ENCODE measurements at regions not wholly inside any gene's neighbourhood (a gene's known extent, or its start where the extent isn't known, plus 50 kb on each side); places are given as distances from the start of the nearest gene placed in this dataset.

DNA sequence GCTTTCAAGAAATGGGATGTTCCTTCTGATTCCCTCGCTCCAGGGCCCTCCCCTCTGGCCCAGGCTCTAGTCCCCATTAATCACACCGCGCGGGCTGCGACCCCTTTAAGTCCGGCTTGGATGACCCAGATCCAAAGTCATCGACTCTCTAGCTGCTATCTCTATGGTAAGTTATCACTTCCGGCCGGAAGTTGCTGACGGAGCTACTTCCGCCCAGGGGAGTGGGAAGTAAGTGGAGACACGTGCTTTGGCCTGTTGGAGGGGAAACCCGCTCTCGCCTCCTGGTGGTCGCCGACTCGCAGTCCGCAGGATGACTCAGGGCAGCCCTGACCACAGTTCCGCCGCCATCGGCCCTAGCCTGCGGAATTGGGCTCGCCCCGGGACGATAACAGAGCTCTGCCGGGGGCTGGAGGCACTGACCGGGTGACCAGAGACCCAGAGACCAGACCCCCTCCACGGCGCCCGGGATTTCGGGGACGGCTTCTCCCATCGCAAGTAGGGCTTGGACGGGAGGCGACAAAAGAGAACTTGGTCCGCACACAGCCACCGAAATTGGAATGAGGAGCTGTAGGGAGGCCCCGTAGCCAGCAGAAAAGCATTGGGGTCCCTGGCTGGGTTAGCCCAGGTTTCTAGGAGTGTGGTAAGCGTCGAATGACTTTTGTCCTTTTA is 52.2 kb upstream of the SEC14L1 start:
- POLR2A ChIA-PET = interaction anchor here (0.6 to 2.3 kb wide), 16 partner anchors 10 to 548 kb away, joined by 3 to 9 read pairs (median 4); partner anchors contain the start of genes MFSD11, MGAT5B and SEC14L1
- Histone ChIP-seq H3K9ac (peak overlapping the region; percentile 97), H3K4me2 (peak overlapping the region; percentile 90), H3K79me2 (ENCODE audit: insufficient read depth) (peaks cover 40% of the 10 kb centered on the region), H3K36me3 (replicated peaks in 1 of 2; ENCODE audit: control insufficient read depth in 1 of 2, insufficient read depth in 2 of 2, low read length in 1 of 2) (peaks cover 20 to 36% of the 10 kb centered on the region in 2 experiments), H3K9me3 (no peaks in the 10 kb centered on the region), H3K27ac (ENCODE audit: low read depth in 2 of 2, low read length in 1 of 2) (peak overlapping the region; percentile 85 to 87), H3K27me3 (ENCODE audit: insufficient read depth) (no peaks in the 10 kb centered on the region), H3K4me3 (ENCODE audit: low read depth in 2 of 2, low read length in 1 of 2) (peak overlapping the region; percentile 69 to 85), H3K4me1 (ENCODE audit: control insufficient read depth in 1 of 2, insufficient read depth in 2 of 2, low read depth in 1 of 2, low read length in 1 of 2) (peaks cover 5 to 25% of the 10 kb centered on the region in 2 experiments; a peak in 1 of 4 replicates), H4K20me1 (ENCODE audit: insufficient read depth) (no peaks in the 10 kb centered on the region), H3K9me2 (no peaks in the 10 kb centered on the region), H2AFZ (ENCODE audit: low read depth) (peak overlapping the region; percentile 95), H3F3A (replicated peaks; ENCODE audit: insufficient read depth) (peaks cover 7% of the 10 kb centered on the region)
- DNase-seq = peak; percentile 93
- 1% methylated on average over 31 of the region's 40 CpGs for WGBS (ENCODE audit: low lambda C conversion rate)
- CTCF ChIA-PET = interaction anchor here (0.6 to 7.2 kb wide), 52 partner anchors 9 to 1784 kb away, joined by 3 to 99 read pairs (median 4); partner anchors contain the start of genes MGAT5B and SEC14L1
- TF ChIP-seq, protein P1, sequence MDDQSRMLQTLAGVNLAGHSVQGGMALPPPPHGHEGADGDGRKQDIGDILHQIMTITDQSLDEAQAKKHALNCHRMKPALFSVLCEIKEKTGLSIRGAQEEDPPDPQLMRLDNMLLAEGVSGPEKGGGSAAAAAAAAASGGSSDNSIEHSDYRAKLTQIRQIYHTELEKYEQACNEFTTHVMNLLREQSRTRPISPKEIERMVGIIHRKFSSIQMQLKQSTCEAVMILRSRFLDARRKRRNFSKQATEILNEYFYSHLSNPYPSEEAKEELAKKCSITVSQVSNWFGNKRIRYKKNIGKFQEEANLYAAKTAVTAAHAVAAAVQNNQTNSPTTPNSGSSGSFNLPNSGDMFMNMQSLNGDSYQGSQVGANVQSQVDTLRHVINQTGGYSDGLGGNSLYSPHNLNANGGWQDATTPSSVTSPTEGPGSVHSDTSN (IDR thresholded peaks at IDR 0.05) = peak; percentile 52
- peak; percentile 98 for TF ChIP-seq ELF1 (IDR thresholded peaks at IDR 0.05)
- peak; percentile 100 for TF ChIP-seq MXI1 (IDR thresholded peaks at IDR 0.05; ENCODE audit: low read depth, low read length)
- TF ChIP-seq, protein P2, sequence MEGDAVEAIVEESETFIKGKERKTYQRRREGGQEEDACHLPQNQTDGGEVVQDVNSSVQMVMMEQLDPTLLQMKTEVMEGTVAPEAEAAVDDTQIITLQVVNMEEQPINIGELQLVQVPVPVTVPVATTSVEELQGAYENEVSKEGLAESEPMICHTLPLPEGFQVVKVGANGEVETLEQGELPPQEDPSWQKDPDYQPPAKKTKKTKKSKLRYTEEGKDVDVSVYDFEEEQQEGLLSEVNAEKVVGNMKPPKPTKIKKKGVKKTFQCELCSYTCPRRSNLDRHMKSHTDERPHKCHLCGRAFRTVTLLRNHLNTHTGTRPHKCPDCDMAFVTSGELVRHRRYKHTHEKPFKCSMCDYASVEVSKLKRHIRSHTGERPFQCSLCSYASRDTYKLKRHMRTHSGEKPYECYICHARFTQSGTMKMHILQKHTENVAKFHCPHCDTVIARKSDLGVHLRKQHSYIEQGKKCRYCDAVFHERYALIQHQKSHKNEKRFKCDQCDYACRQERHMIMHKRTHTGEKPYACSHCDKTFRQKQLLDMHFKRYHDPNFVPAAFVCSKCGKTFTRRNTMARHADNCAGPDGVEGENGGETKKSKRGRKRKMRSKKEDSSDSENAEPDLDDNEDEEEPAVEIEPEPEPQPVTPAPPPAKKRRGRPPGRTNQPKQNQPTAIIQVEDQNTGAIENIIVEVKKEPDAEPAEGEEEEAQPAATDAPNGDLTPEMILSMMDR (IDR thresholded peaks at IDR 0.05) = peak; percentile 79
- 0 out of 2 replicates have a peak, but pooled peaks have one; percentile 61 for TF ChIP-seq YY1 (IDR thresholded peaks at IDR 0.05; ENCODE audit: low read depth)
- TF ChIP-seq FOSL2 (IDR thresholded peaks at IDR 0.05; ENCODE audit: borderline replicate concordance, low read depth) = peak; percentile 77
- TF ChIP-seq TEAD4 (IDR thresholded peaks at IDR 0.05; ENCODE audit: borderline replicate concordance, insufficient read depth) = no peak
- no peak for TF ChIP-seq NRF1 (IDR thresholded peaks at IDR 0.05; ENCODE audit: low read depth, low read length)
- TF ChIP-seq, protein P3, sequence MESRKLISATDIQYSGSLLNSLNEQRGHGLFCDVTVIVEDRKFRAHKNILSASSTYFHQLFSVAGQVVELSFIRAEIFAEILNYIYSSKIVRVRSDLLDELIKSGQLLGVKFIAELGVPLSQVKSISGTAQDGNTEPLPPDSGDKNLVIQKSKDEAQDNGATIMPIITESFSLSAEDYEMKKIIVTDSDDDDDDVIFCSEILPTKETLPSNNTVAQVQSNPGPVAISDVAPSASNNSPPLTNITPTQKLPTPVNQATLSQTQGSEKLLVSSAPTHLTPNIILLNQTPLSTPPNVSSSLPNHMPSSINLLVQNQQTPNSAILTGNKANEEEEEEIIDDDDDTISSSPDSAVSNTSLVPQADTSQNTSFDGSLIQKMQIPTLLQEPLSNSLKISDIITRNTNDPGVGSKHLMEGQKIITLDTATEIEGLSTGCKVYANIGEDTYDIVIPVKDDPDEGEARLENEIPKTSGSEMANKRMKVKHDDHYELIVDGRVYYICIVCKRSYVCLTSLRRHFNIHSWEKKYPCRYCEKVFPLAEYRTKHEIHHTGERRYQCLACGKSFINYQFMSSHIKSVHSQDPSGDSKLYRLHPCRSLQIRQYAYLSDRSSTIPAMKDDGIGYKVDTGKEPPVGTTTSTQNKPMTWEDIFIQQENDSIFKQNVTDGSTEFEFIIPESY (IDR thresholded peaks at IDR 0.05; ENCODE audit: borderline replicate concordance, low read depth) = peak; percentile 60; the same call in 1 of the 2 replicates
- TF ChIP-seq EZH2phosphoT487 (IDR thresholded peaks at IDR 0.05; ENCODE audit: borderline replicate concordance, low read depth) = no peak
- peak; percentile 10; the same call in 1 of the 2 replicates for TF ChIP-seq NFIC (IDR thresholded peaks at IDR 0.05; ENCODE audit: borderline replicate concordance)
- peak in 1 of 2 experiments; percentile 16; a peak in 1 of 4 replicates for TF ChIP-seq EP300 (IDR thresholded peaks at IDR 0.05; ENCODE audit: borderline replicate concordance in 1 of 2, low read depth in 1 of 2, low read length in 1 of 2)
- peak; percentile 33; the same call in 1 of the 2 replicates for TF ChIP-seq JUND (IDR thresholded peaks at IDR 0.05)
- TF ChIP-seq TCF12 (IDR thresholded peaks at IDR 0.05) = peak; percentile 50
- TF ChIP-seq, protein P4, sequence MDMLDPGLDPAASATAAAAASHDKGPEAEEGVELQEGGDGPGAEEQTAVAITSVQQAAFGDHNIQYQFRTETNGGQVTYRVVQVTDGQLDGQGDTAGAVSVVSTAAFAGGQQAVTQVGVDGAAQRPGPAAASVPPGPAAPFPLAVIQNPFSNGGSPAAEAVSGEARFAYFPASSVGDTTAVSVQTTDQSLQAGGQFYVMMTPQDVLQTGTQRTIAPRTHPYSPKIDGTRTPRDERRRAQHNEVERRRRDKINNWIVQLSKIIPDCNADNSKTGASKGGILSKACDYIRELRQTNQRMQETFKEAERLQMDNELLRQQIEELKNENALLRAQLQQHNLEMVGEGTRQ (IDR thresholded peaks at IDR 0.05; ENCODE audit: borderline replicate concordance, low read depth, low read length) = no peak; the same call in 1 of the 2 replicates
- TF ChIP-seq RCOR1 (IDR thresholded peaks at IDR 0.05; ENCODE audit: low read length) = peak; percentile 20; the same call in 1 of the 2 replicates
- TF ChIP-seq RAD21 (IDR thresholded peaks at IDR 0.05; ENCODE audit: low read length) = peak; percentile 48
- TF ChIP-seq POLR2AphosphoS5 (IDR thresholded peaks at IDR 0.05; ENCODE audit: low read depth, low read length) = peak; percentile 92
- TF ChIP-seq SIN3A (IDR thresholded peaks at IDR 0.05; ENCODE audit: borderline replicate concordance, low read depth, low read length) = peak; percentile 99
- TF ChIP-seq, protein P5, sequence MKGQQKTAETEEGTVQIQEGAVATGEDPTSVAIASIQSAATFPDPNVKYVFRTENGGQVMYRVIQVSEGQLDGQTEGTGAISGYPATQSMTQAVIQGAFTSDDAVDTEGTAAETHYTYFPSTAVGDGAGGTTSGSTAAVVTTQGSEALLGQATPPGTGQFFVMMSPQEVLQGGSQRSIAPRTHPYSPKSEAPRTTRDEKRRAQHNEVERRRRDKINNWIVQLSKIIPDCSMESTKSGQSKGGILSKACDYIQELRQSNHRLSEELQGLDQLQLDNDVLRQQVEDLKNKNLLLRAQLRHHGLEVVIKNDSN (IDR thresholded peaks at IDR 0.05; ENCODE audit: borderline replicate concordance, low read depth) = peak; percentile 76; the same call in 1 of the 2 replicates
- peak; percentile 36; the same call in 1 of the 2 replicates for TF ChIP-seq GATA2 (CRISPR knock-in tag; IDR thresholded peaks at IDR 0.05)
- TF ChIP-seq RXRA (IDR thresholded peaks at IDR 0.05; ENCODE audit: borderline replicate concordance, low read depth) = no peak
- peak; percentile 67; the same call in 1 of the 2 replicates for TF ChIP-seq FOXJ3 (CRISPR knock-in tag; IDR thresholded peaks at IDR 0.05)
- TF ChIP-seq GABPA (IDR thresholded peaks at IDR 0.05; ENCODE audit: low read depth) = peak; percentile 99
- TF ChIP-seq FOXM1 (IDR thresholded peaks at IDR 0.05; ENCODE audit: low read depth) = no peak
- TF ChIP-seq, protein P6, sequence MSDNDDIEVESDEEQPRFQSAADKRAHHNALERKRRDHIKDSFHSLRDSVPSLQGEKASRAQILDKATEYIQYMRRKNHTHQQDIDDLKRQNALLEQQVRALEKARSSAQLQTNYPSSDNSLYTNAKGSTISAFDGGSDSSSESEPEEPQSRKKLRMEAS (IDR thresholded peaks at IDR 0.05; ENCODE audit: low read depth) = peak; percentile 100
- peak; percentile 57 for TF ChIP-seq SMC3 (IDR thresholded peaks at IDR 0.05; ENCODE audit: low read depth, low read length)
